OCI-LY7 (cell line): ENCODE measurements at regions not wholly inside any gene's neighbourhood (a gene's known extent, or its start where the extent isn't known, plus 50 kb on each side); places are given as distances from the start of the nearest gene placed in this dataset.

Experiments
- EZH2phosphoT487 ChIP-seq: fragments of 200-600 bp; sonication (generic); IDR thresholded peaks from 2 replicates; pipeline ENCODE4 v1.6.1; 2018; ENCODE audit warnings: low read depth, borderline replicate concordance, mild to moderate bottlenecking, mixed run types, antibody characterized with exemption, low read length, moderate library complexity, mixed read lengths
- TF ChIP-seq, protein P1 (sequence below): fragments of 200-600 bp; sonication (generic); conservative IDR thresholded peaks from 2 replicates; pipeline ENCODE4 v1.5.1; 2014; ENCODE audit warnings: mild to moderate bottlenecking, antibody characterized with exemption, low read length, moderate library complexity, mixed read lengths

DNA sequence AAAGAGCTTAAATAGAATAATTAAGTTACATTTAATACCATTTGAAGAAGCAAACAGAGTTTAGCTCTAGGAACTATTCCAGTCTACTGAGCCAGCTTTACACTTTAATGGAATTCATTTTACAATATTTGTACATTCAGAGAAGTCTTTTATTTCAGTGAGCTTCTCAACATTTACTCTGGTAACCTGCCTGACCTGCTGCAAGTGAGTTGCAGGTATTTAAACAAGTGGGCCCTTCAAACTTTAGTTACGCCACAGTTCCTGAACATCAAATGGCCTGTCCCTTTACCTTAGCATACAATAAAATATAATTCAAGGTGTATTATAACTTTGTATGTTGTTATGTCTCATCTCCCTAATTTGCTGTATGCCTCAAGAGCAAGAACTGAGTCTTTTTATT lies 121.6 kb upstream of the SEMA3C start:
- TF ChIP-seq, protein P1, sequence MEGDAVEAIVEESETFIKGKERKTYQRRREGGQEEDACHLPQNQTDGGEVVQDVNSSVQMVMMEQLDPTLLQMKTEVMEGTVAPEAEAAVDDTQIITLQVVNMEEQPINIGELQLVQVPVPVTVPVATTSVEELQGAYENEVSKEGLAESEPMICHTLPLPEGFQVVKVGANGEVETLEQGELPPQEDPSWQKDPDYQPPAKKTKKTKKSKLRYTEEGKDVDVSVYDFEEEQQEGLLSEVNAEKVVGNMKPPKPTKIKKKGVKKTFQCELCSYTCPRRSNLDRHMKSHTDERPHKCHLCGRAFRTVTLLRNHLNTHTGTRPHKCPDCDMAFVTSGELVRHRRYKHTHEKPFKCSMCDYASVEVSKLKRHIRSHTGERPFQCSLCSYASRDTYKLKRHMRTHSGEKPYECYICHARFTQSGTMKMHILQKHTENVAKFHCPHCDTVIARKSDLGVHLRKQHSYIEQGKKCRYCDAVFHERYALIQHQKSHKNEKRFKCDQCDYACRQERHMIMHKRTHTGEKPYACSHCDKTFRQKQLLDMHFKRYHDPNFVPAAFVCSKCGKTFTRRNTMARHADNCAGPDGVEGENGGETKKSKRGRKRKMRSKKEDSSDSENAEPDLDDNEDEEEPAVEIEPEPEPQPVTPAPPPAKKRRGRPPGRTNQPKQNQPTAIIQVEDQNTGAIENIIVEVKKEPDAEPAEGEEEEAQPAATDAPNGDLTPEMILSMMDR, result no peak
- TF ChIP-seq EZH2phosphoT487, result no peak
